Ishikawa (cell line): ENCODE measurements at regions not wholly inside any gene's neighbourhood (a gene's known extent, or its start where the extent isn't known, plus 50 kb on each side); places are given as distances from the start of the nearest gene placed in this dataset.

Experiments used
- CEBPB ChIP-seq: IDR thresholded peaks from 2 replicates; pipeline ENCODE4 v1.6.1; 2012
- CREB1 ChIP-seq: IDR thresholded peaks from 2 replicates; pipeline ENCODE4 v1.6.1; 2012; ENCODE audit warnings: low read depth
- MAX ChIP-seq: IDR thresholded peaks from 2 replicates; pipeline ENCODE4 v1.6.1; 2012
- NFIC ChIP-seq: IDR thresholded peaks from 2 replicates; pipeline ENCODE4 v1.6.1; 2012
- RAD21 ChIP-seq: IDR thresholded peaks from 2 replicates; pipeline ENCODE4 v1.6.1; 2012; ENCODE audit warnings: low read depth
- TAF1 ChIP-seq: IDR thresholded peaks from 2 replicates; pipeline ENCODE4 v1.6.1; 2012; ENCODE audit warnings: low read depth, mild to moderate bottlenecking
- TCF12 ChIP-seq: IDR thresholded peaks from 2 replicates; pipeline ENCODE4 v1.6.1; 2012; ENCODE audit warnings: low read depth
- USF1 ChIP-seq: IDR thresholded peaks from 2 replicates; pipeline ENCODE4 v1.6.1; 2012
- YY1 ChIP-seq: IDR thresholded peaks from 2 replicates; pipeline ENCODE4 v1.6.1; 2012; ENCODE audit warnings: low read depth
- TF ChIP-seq, protein P1 (sequence below): IDR thresholded peaks from 2 replicates; pipeline ENCODE4 v1.6.1; 2012; ENCODE audit warnings: low read depth, mild to moderate bottlenecking

DNA sequence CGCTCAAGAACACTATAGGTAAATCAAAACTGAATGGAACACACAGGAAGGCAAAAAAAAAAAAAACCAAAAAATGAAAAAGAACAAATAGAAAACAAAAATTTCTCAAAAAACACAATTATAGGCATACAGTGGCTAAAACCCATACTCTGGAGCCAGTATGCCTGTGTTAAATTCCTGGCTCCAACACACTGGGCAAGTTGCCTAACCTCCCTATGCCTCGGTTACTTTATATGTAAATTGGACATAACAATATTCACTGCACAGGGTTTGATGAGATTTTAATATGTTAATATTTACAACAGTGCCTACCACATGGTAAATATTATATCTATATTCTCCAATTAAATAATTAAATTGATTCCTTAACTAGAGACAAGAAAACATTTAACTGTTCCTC is 217.1 kb downstream of the HTR7 start:
- no peak for TF ChIP-seq MAX
- no peak for TF ChIP-seq CREB1
- no peak for TF ChIP-seq USF1
- no peak for TF ChIP-seq NFIC
- TF ChIP-seq YY1, result no peak
- no peak for TF ChIP-seq TAF1
- no peak for TF ChIP-seq CEBPB
- no peak for TF ChIP-seq TCF12
- TF ChIP-seq, protein P1, sequence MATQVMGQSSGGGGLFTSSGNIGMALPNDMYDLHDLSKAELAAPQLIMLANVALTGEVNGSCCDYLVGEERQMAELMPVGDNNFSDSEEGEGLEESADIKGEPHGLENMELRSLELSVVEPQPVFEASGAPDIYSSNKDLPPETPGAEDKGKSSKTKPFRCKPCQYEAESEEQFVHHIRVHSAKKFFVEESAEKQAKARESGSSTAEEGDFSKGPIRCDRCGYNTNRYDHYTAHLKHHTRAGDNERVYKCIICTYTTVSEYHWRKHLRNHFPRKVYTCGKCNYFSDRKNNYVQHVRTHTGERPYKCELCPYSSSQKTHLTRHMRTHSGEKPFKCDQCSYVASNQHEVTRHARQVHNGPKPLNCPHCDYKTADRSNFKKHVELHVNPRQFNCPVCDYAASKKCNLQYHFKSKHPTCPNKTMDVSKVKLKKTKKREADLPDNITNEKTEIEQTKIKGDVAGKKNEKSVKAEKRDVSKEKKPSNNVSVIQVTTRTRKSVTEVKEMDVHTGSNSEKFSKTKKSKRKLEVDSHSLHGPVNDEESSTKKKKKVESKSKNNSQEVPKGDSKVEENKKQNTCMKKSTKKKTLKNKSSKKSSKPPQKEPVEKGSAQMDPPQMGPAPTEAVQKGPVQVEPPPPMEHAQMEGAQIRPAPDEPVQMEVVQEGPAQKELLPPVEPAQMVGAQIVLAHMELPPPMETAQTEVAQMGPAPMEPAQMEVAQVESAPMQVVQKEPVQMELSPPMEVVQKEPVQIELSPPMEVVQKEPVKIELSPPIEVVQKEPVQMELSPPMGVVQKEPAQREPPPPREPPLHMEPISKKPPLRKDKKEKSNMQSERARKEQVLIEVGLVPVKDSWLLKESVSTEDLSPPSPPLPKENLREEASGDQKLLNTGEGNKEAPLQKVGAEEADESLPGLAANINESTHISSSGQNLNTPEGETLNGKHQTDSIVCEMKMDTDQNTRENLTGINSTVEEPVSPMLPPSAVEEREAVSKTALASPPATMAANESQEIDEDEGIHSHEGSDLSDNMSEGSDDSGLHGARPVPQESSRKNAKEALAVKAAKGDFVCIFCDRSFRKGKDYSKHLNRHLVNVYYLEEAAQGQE, result no peak
- TF ChIP-seq RAD21, result no peak
